Tibial artery (tissue), 4 donors: ENCODE measurements at regions not wholly inside any gene's neighbourhood (a gene's known extent, or its start where the extent isn't known, plus 50 kb on each side); places are given as distances from the start of the nearest gene placed in this dataset.

Source experiments
- DNase-seq, 2 donors: peaks; one replicate each; pipeline ENCODE4 v3.0.0-alpha.2; 2019
- H3K27ac ChIP-seq, 2 donors: fragments of 200-600 bp; sonication (generic) in 1 of 2; 1 replicate in 1 of 2; 2 replicates in 1 of 2; pipeline ENCODE4 v1.5.1; 2018 to 2019; ENCODE audit warnings: mild to moderate bottlenecking in 1 of 2
- H3K27me3 ChIP-seq, 2 donors: fragments of 200-600 bp; sonication (generic) in 1 of 2; one replicate each; pipeline versions ENCODE4 v1.5.1 to v1.6.0; 2016 to 2019
- H3K36me3 ChIP-seq, 3 donors: fragments of 200-600 bp; sonication (generic) in 2 of 3; one replicate each; pipeline ENCODE4 v1.5.1; 2016 to 2019; ENCODE audit warnings: mild to moderate bottlenecking in 2 of 3
- H3K4me1 ChIP-seq, 4 donors: fragments of 200-600 bp; sonication (generic) in 2 of 4; 1 replicate in 3 of 4; 2 replicates in 1 of 4; pipeline ENCODE4 v1.5.1; 2016 to 2019
- H3K4me3 ChIP-seq, 2 donors: fragments of 200-600 bp; sonication (generic) in 1 of 2; 1 replicate in 1 of 2; 2 replicates in 1 of 2; pipeline ENCODE4 v1.5.1; 2018 to 2019; ENCODE audit warnings: mild to moderate bottlenecking in 2 of 2
- H3K9me3 ChIP-seq, 3 donors: fragments of 200-600 bp; sonication (generic) in 1 of 3; one replicate each; pipeline ENCODE4 v1.5.1; 2016 to 2019
- intact Hi-C: fragments of 100-400 bp; cut with DNase I; formaldehyde crosslinking; loops from one replicate; pipeline ENCODE4 v1.15.0; 2023; ENCODE audit warnings: low total_unique reads
- TF ChIP-seq, protein P1 (sequence below), 2 experiments: fragments of 200-600 bp in 1 of 2; fragments of 450-650 bp in 1 of 2; IDR thresholded peaks; one replicate each; pipeline ENCODE4 v1.5.1; 2017 to 2019; ENCODE audit warnings: antibody characterized with exemption in 2 of 2, mild to moderate bottlenecking in 1 of 2, moderate library complexity in 1 of 2

DNA sequence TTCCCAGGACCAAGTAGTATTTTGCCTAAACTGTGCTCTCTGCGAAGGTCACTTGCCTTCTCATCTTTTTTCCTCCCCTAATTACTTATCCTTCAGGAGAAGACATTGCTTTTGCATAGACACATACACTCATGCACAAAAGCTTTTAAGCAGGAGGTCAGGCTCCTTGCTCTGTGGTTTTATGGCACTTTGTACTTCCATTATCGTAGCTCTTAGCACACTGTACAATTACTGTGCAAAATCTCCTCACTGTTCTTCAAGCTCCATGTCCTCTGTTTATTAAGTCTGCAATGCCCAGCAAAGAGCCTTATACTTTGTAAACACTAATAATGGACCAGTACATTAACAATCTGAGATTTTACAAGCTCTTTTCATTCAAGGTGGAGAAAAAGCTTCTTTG lies 188.4 kb upstream of the GNPDA2 start:
- Histone ChIP-seq H3K27me3 (no peaks in the 10 kb centered on the region), H3K36me3 (no peaks in the 10 kb centered on the region), H3K27ac (no peak overlapping the region), H3K9me3 (no peaks in the 10 kb centered on the region), H3K4me3 (no peak overlapping the region), H3K4me1 (no peaks in the 10 kb centered on the region)
- TF ChIP-seq, protein P1, sequence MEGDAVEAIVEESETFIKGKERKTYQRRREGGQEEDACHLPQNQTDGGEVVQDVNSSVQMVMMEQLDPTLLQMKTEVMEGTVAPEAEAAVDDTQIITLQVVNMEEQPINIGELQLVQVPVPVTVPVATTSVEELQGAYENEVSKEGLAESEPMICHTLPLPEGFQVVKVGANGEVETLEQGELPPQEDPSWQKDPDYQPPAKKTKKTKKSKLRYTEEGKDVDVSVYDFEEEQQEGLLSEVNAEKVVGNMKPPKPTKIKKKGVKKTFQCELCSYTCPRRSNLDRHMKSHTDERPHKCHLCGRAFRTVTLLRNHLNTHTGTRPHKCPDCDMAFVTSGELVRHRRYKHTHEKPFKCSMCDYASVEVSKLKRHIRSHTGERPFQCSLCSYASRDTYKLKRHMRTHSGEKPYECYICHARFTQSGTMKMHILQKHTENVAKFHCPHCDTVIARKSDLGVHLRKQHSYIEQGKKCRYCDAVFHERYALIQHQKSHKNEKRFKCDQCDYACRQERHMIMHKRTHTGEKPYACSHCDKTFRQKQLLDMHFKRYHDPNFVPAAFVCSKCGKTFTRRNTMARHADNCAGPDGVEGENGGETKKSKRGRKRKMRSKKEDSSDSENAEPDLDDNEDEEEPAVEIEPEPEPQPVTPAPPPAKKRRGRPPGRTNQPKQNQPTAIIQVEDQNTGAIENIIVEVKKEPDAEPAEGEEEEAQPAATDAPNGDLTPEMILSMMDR (IDR thresholded peaks at IDR 0.05): no peak
- no peak for DNase-seq
- intact Hi-C loops: no loop called here

DNA sequence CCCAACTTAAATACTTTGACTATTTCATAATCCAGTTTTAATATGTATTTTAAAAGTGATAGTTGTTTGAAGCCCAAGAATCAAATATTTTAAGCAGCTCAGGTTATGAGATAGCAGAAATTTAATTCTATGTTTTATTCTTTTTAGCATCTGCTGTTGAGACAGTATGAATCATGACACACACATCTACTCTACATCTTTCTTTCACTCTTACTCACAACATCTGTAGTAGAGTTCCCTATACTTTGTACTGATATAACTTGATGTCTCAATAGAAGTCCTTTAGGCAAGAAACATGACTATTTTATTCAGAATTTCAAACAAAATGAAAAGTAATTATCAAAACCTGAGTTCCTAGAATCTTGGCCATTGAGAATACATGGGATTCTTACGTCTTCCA lies 187.9 kb upstream of the GNPDA2 start:
- Histone ChIP-seq H3K27me3 (no peaks in the 10 kb centered on the region), H3K9me3 (no peaks in the 10 kb centered on the region), H3K4me3 (no peak overlapping the region), H3K27ac (no peak overlapping the region), H3K4me1 (no peaks in the 10 kb centered on the region), H3K36me3 (no peaks in the 10 kb centered on the region)
- intact Hi-C loops: no loop called here
- TF ChIP-seq, protein P1 (IDR thresholded peaks at IDR 0.05): no peak
- DNase-seq: no peak

DNA sequence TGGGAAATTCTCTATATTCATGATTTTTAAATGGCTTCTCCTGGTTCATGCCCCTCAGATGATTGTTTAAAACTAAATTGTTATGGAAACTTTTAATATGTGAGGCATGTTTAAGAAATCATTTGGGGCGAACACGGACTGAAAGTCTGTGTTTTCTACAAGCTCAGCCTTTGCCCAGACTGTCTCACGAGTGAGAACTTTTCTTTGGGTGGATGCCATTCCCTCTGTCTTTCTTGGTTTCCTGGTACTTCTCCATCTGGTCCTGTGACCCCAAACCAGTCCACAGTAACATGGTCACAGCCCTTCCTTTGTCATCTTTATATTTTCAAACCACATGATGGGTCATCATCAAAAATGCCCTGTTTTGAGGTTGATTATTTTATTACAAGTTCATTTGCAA lies 186.6 kb upstream of the GNPDA2 start:
- Histone ChIP-seq H3K27ac (no peak overlapping the region), H3K36me3 (no peaks in the 10 kb centered on the region), H3K27me3 (no peaks in the 10 kb centered on the region), H3K9me3 (no peaks in the 10 kb centered on the region), H3K4me1 (no peaks in the 10 kb centered on the region), H3K4me3 (no peak overlapping the region)
- DNase-seq: no peak
- intact Hi-C loops: no loop called here
- TF ChIP-seq, protein P1 (IDR thresholded peaks at IDR 0.05): no peak

DNA sequence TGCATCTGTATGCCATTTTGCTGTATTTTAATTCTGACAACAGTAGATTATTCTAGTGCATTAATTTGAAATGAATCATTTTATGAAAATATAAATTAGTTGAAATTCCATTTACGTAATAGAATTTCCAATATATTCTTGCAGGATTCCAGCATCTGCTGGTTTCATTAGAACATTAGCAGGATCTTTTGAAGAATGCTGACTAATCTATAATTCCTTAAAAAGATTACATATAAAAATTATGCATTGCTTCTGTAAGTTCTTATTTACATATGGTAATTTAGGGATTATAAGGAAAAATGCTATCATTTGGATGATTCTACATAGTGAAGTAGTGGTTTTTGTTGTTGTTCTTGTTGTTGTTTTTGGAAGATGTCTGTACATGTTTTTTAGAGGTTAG lies 182.2 kb upstream of the GNPDA2 start:
- Histone ChIP-seq H3K27ac (no peak overlapping the region), H3K4me3 (no peak overlapping the region), H3K36me3 (no peaks in the 10 kb centered on the region), H3K9me3 (no peaks in the 10 kb centered on the region), H3K27me3 (no peaks in the 10 kb centered on the region), H3K4me1 (no peaks in the 10 kb centered on the region)
- DNase-seq: no peak
- TF ChIP-seq, protein P1 (IDR thresholded peaks at IDR 0.05): no peak
- intact Hi-C loops: no loop called here

DNA sequence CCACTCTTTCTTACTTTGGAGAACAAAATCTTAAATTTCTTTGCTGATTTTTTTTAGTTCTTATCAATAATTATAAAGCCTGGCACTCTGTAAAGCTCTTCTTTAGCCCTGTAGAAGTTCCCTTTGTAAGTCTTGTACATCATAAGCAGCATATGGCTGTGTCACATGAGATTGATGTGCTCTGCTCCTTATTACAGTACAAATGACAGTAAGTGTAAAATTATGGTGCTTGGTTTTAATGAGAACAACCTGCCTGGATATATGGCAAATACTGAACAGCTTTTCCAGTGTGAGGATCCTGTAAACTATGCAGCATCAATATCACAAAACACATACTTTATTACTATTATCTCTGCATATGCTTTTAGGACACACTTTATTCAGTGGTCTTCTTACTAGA lies 145.9 kb upstream of the GNPDA2 start:
- no peak overlapping the region for H3K4me3 ChIP-seq
- no peaks in the 10 kb centered on the region for H3K9me3 ChIP-seq
- no peaks in the 10 kb centered on the region for H3K4me1 ChIP-seq
- H3K36me3 ChIP-seq: no peaks in the 10 kb centered on the region
- TF ChIP-seq, protein P1 (IDR thresholded peaks at IDR 0.05): no peak
- no peak overlapping the region for H3K27ac ChIP-seq
- DNase-seq: no peak
- no peaks in the 10 kb centered on the region for H3K27me3 ChIP-seq
- intact Hi-C loops: no loop called here

DNA sequence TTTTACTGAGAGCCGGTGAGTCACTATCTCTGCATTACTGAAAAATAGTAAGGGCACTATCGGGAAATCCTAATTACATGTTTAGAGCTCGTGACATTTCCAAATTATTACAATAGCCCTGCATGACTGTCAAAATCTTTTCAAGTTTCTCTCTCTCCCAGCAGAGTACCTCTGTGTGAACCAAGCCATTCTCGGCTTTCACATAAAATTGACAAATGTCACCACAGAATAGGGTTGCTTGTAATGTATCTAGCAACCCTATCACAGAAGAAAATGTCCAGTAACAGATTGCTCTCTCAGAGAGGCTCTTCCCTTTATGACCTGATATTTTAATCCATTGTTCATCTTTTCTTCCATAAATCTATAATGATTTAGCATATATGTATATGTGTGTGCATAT lies 144.8 kb upstream of the GNPDA2 start:
- Histone ChIP-seq H3K36me3 (no peaks in the 10 kb centered on the region), H3K27me3 (no peaks in the 10 kb centered on the region), H3K4me3 (no peak overlapping the region), H3K4me1 (no peaks in the 10 kb centered on the region), H3K27ac (no peak overlapping the region), H3K9me3 (no peaks in the 10 kb centered on the region)
- intact Hi-C loops: no loop called here
- no peak for DNase-seq
- TF ChIP-seq, protein P1 (IDR thresholded peaks at IDR 0.05): no peak
